Neutrophil (primary cell): ENCODE measurements at regions not wholly inside any gene's neighbourhood (a gene's known extent, or its start where the extent isn't known, plus 50 kb on each side); places are given as distances from the start of the nearest gene placed in this dataset.

Source experiments
- H3K27ac ChIP-seq: fragments of 200-600 bp; sonication (generic); 2 replicates; pipeline ENCODE4 v1.5.1; 2016; ENCODE audit warnings: mild to moderate bottlenecking, moderate library complexity
- H3K27me3 ChIP-seq: fragments of 200-600 bp; sonication (generic); 2 replicates; pipeline ENCODE4 v1.6.0; 2016; ENCODE audit warnings: mild to moderate bottlenecking
- H3K36me3 ChIP-seq: fragments of 200-600 bp; sonication (generic); 2 replicates; pipeline ENCODE4 v1.5.1; 2017
- H3K4me1 ChIP-seq, 2 experiments: fragments of 200-600 bp in 1 of 2; sonication (generic) in 1 of 2; 1 replicate in 1 of 2; 2 replicates in 1 of 2; pipeline versions ENCODE4 v1.5.1 to v1.6.1; 2013 to 2016; ENCODE audit warnings: low read depth in 1 of 2, low read length in 1 of 2, mild to moderate bottlenecking in 1 of 2, moderate library complexity in 1 of 2; ENCODE audit not compliant: control insufficient read depth in 1 of 2, insufficient read depth in 1 of 2
- H3K4me3 ChIP-seq, 2 experiments: fragments of 200-600 bp in 1 of 2; sonication (generic) in 1 of 2; 1 replicate in 1 of 2; 2 replicates in 1 of 2; pipeline ENCODE4 v1.5.1; 2013 to 2016; ENCODE audit warnings: low read depth in 1 of 2, low read length in 1 of 2, mild to moderate bottlenecking in 1 of 2, moderate library complexity in 1 of 2
- H3K9me3 ChIP-seq: fragments of 200-600 bp; sonication (generic); 2 replicates; pipeline ENCODE4 v1.5.1; 2016
- CTCF ChIP-seq: fragments of 200-600 bp; sonication (generic); IDR thresholded peaks from 2 replicates; pipeline ENCODE4 v1.5.1; 2016; ENCODE audit warnings: antibody characterized with exemption

GRCh38 chr16:54506741-54507500, 220.3 kb upstream of the IRX3 start:
- H3K4me1 ChIP-seq = no peaks in the 10 kb centered on the region
- TF ChIP-seq CTCF = no peak
- H3K4me3 ChIP-seq = no peak overlapping the region
- no peak overlapping the region for H3K27ac ChIP-seq
- H3K9me3 ChIP-seq = no peaks in the 10 kb centered on the region
- no peaks in the 10 kb centered on the region for H3K36me3 ChIP-seq
- peaks cover 54% of the 10 kb centered on the region for H3K27me3 ChIP-seq

- H3K27ac ChIP-seq = no peak overlapping the region
- H3K9me3 ChIP-seq = no peaks in the 10 kb centered on the region
- H3K4me3 ChIP-seq = no peak overlapping the region
- H3K27me3 ChIP-seq = peaks cover 54% of the 10 kb centered on the region
- H3K36me3 ChIP-seq = no peaks in the 10 kb centered on the region
- no peak for TF ChIP-seq CTCF
- no peaks in the 10 kb centered on the region for H3K4me1 ChIP-seq
Observed at GRCh38 chr16:54506214-54506580, 219.6 kb upstream of the IRX3 start.

GRCh38 chr16:54505549-54506213, 219.1 kb upstream of the IRX3 start:
- Histone ChIP-seq H3K9me3 (no peaks in the 10 kb centered on the region), H3K4me1 (no peaks in the 10 kb centered on the region), H3K27me3 (peaks cover 54% of the 10 kb centered on the region), H3K4me3 (no peak overlapping the region), H3K27ac (no peak overlapping the region), H3K36me3 (no peaks in the 10 kb centered on the region)
- no peak for TF ChIP-seq CTCF

GRCh38 chr16:54504372-54504771, 217.8 kb upstream of the IRX3 start:
- H3K36me3 ChIP-seq = no peaks in the 10 kb centered on the region
- H3K9me3 ChIP-seq = no peaks in the 10 kb centered on the region
- no peaks in the 10 kb centered on the region for H3K4me1 ChIP-seq
- peaks cover 54% of the 10 kb centered on the region for H3K27me3 ChIP-seq
- no peak overlapping the region for H3K4me3 ChIP-seq
- no peak for TF ChIP-seq CTCF
- H3K27ac ChIP-seq = no peak overlapping the region

GRCh38 chr16:54503856-54504219, 217.3 kb upstream of the IRX3 start:
- peaks cover 50% of the 10 kb centered on the region for H3K27me3 ChIP-seq
- H3K9me3 ChIP-seq = no peaks in the 10 kb centered on the region
- TF ChIP-seq CTCF = no peak
- no peak overlapping the region for H3K27ac ChIP-seq
- no peak overlapping the region for H3K4me3 ChIP-seq
- H3K4me1 ChIP-seq = no peaks in the 10 kb centered on the region
- no peaks in the 10 kb centered on the region for H3K36me3 ChIP-seq
